Colonic mucosa (tissue), 4 donors: ENCODE measurements at regions not wholly inside any gene's neighbourhood (a gene's known extent, or its start where the extent isn't known, plus 50 kb on each side); places are given as distances from the start of the nearest gene placed in this dataset.
"Not testable (repeated sequence)": the region's sequence is repeated elsewhere in the genome, so short reads cannot be mapped to it uniquely, and the experiment has no call there.

Experiments used
- DNase-seq: peaks from one replicate; pipeline ENCODE4 v3.0.0-alpha.2; 2020
- H3K27ac ChIP-seq: fragments of 200-600 bp; one replicate; pipeline ENCODE4 v1.8.0; 2021
- H3K27me3 ChIP-seq: fragments of 200-600 bp; one replicate; pipeline ENCODE4 v1.8.0; 2021
- H3K36me3 ChIP-seq: fragments of 200-600 bp; one replicate; pipeline ENCODE4 v1.8.0; 2021
- H3K4me1 ChIP-seq: fragments of 200-600 bp; one replicate; pipeline ENCODE4 v1.8.0; 2021; ENCODE audit warnings: mild to moderate bottlenecking
- H3K4me3 ChIP-seq: fragments of 200-600 bp; one replicate; pipeline ENCODE4 v1.8.0; 2021
- H3K9ac ChIP-seq, 2 donors: one replicate each; pipeline ENCODE4 v1.7.0; 2013; ENCODE audit warnings: control low read depth in 2 of 2, low read depth in 2 of 2, low read length in 2 of 2
- H3K9me3 ChIP-seq: fragments of 200-600 bp; one replicate; pipeline ENCODE4 v1.8.0; 2021
- intact Hi-C: fragments of 100-400 bp; cut with DNase I; formaldehyde crosslinking; loops from one replicate; pipeline ENCODE4 v1.14.1; 2022
- TF ChIP-seq, protein P1 (sequence below): fragments of 200-600 bp; IDR thresholded peaks from one replicate; pipeline ENCODE4 v1.8.0; 2022; ENCODE audit warnings: antibody characterized with exemption, mild to moderate bottlenecking
- donor health status: healthy.
- donor health status: DM: no; HTN: no; CAD: no.
- donor health status: DM: no; HTN: no; CAD: no.

DNA sequence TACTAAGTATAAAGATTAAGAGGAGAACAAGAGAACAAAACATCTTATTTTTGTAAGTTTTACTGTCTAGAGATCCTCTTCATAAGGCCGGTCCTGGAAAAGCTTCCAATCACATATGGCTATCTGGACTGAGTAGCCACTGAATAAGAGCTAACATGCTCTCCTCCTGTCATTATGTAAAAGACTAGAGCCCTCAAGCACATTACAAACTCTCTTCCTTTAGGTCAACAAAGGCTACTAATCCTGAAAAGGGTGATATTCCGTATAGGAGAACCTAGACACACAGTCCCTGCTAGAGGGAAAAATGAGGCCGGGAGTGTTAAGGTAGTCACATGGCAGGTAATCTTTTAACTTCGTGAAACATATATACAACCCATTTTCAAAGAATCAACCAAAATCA is 665.6 kb downstream of the EFNA5 start:
- no peak overlapping the region for H3K9ac ChIP-seq
- no peak for DNase-seq
- no peaks in the 10 kb centered on the region for H3K36me3 ChIP-seq
- intact Hi-C loops = no loop called here
- H3K4me3 ChIP-seq = no peak overlapping the region
- H3K27ac ChIP-seq = no peak overlapping the region
- no peaks in the 10 kb centered on the region for H3K27me3 ChIP-seq
- no peaks in the 10 kb centered on the region for H3K9me3 ChIP-seq
- TF ChIP-seq, protein P1, sequence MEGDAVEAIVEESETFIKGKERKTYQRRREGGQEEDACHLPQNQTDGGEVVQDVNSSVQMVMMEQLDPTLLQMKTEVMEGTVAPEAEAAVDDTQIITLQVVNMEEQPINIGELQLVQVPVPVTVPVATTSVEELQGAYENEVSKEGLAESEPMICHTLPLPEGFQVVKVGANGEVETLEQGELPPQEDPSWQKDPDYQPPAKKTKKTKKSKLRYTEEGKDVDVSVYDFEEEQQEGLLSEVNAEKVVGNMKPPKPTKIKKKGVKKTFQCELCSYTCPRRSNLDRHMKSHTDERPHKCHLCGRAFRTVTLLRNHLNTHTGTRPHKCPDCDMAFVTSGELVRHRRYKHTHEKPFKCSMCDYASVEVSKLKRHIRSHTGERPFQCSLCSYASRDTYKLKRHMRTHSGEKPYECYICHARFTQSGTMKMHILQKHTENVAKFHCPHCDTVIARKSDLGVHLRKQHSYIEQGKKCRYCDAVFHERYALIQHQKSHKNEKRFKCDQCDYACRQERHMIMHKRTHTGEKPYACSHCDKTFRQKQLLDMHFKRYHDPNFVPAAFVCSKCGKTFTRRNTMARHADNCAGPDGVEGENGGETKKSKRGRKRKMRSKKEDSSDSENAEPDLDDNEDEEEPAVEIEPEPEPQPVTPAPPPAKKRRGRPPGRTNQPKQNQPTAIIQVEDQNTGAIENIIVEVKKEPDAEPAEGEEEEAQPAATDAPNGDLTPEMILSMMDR = no peak
- H3K4me1 ChIP-seq = no peaks in the 10 kb centered on the region

DNA sequence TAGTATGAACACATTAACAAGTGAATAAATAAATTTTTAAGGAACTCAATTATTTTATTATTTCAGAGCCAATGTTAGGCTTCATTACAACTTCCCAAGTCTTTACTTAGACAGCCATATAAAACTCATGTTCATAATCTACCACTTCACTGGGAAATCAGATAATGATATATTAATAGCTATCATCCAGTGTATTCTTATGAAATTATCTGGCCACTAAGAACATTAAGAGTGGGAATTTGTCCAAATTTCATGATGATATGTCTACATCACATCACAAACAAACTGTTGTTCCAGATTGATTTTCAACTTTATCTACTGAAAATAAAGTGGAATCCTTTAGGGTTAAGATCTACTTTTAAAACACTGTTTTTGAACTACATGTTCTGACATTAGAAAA is 668.6 kb downstream of the EFNA5 start:
- Histone ChIP-seq H3K4me3 (no peak overlapping the region), H3K36me3 (no peaks in the 10 kb centered on the region), H3K9ac (no peak overlapping the region), H3K27ac (no peak overlapping the region), H3K4me1 (no peaks in the 10 kb centered on the region), H3K27me3 (no peaks in the 10 kb centered on the region), H3K9me3 (no peaks in the 10 kb centered on the region)
- TF ChIP-seq, protein P1 = no peak
- intact Hi-C loops = no loop called here
- no peak for DNase-seq

DNA sequence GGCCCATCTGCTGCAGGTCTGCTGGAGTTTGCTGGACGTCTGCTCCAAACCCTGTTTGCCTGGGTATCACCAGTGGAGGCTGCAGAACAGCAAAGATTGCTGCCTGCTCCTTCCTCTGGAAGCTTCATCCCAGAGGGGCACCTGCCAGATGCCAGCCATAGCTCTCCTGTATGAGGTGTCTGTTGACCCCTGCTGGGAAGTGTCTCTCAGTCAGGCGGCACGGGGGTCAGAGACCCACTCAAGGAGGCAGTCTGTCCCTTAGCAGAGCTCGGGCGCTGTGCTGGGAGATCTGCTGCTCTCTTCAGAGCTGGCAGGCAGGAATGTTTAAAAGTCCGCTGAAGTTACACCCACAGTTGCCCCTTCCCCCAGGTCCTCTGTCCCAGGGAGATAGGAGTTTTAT is 671.2 kb downstream of the EFNA5 start:
- H3K9me3 ChIP-seq, intact Hi-C loops, H3K36me3 ChIP-seq, DNase-seq, H3K27me3 ChIP-seq, H3K27ac ChIP-seq, H3K4me3 ChIP-seq, H3K9ac ChIP-seq, H3K4me1 ChIP-seq: not testable (repeated sequence)

DNA sequence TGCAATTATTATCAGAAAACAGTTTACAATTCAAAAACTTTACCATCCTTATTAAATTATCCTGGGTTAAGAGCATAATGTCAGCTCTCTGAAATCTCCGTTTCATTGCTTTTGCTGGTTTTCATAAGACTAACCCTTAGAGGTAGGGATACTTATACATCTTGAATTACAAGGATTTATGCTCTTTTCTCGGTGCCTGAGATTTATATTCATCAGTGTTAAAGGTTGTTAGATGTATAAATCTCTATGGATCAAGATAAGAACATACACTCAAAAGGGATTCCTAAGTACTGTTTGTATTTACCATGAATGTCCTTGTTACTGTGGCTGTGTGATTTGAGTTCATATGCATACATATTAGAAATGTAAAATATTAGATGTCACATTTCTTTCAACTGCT is 684.7 kb downstream of the EFNA5 start:
- TF ChIP-seq, protein P1 = no peak
- Histone ChIP-seq H3K36me3 (no peaks in the 10 kb centered on the region), H3K4me3 (no peak overlapping the region), H3K9ac (no peak overlapping the region), H3K27me3 (no peaks in the 10 kb centered on the region), H3K9me3 (no peaks in the 10 kb centered on the region), H3K27ac (no peak overlapping the region), H3K4me1 (no peaks in the 10 kb centered on the region)
- DNase-seq = no peak
- intact Hi-C loops = no loop called here

DNA sequence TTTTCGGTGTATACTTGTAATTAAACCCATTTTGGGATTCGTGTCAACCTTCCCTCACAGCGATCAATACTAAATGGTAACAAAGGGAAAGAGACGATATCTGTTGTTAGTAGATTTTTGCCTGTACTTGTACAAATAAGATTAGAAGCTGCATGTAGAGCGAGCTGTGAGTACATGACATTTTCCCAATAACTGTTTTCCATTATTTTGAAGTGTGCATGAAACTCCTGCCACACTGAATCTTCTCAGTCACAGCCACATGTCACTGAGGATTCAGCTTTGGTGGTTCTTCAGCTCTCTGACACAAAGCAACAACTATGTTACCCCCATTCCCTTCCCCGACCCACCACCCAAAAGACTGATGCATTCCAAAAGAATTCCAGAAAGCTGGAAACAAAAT is 685.6 kb downstream of the EFNA5 start:
- TF ChIP-seq, protein P1 = no peak
- H3K9me3 ChIP-seq = no peaks in the 10 kb centered on the region
- no peak overlapping the region for H3K9ac ChIP-seq
- H3K4me1 ChIP-seq = no peaks in the 10 kb centered on the region
- no peaks in the 10 kb centered on the region for H3K27me3 ChIP-seq
- H3K4me3 ChIP-seq = no peak overlapping the region
- intact Hi-C loops = no loop called here
- H3K36me3 ChIP-seq = no peaks in the 10 kb centered on the region
- no peak for DNase-seq
- H3K27ac ChIP-seq = no peak overlapping the region

DNA sequence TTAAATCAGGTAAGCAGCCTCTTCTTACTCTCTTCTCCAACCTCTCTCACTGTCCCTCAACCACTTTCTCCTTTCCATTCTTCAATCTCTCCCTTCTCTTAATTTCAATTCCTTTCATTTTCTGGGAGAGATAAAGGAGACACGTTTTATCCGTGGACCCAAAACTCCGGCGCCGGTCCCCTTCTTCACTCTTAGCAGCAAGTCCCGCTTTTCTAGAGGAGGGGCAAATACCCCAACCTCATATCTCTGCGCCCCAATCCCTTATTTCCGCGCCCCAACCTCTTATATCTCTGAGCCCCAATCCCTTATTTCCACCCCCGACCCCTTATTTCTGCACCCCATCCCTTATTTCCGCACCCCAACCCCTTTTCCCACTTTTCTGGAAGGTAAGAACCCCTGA is 691.6 kb downstream of the EFNA5 start:
- H3K27me3 ChIP-seq, H3K9ac ChIP-seq, DNase-seq, H3K27ac ChIP-seq, H3K9me3 ChIP-seq, H3K36me3 ChIP-seq, intact Hi-C loops, H3K4me1 ChIP-seq, H3K4me3 ChIP-seq: not testable (repeated sequence)

DNA sequence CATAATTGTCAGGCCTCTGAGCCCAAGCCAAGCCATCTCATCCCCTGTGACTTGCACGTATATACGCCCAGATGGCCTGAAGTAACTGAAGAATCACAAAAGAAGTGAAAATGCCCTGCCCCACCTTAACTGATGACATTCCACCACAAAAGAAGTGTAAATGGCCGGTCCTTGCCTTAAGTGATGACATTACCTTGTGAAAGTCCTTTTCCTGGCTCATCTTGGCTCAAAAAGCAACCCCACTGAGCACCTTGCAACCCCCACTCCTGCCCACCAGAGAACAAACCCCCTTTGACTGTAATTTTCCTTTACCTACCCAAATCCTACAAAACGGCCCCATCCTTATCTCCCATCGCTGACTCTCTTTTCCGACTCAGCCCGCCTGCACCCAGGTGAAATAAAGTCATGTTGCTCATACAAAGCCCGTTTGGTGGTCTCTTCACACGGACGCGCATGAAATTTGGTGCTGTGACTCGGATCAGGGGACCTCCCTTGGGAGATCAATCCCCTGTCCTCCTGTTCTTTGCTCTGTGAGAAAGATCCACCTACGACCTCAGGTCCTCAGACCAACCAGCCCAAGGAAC is 692.1 kb downstream of the EFNA5 start:
- H3K9me3 ChIP-seq, H3K4me3 ChIP-seq, H3K27ac ChIP-seq, H3K27me3 ChIP-seq, DNase-seq, H3K9ac ChIP-seq, intact Hi-C loops, H3K36me3 ChIP-seq, H3K4me1 ChIP-seq: not testable (repeated sequence)
